ENCODE measurements at regions not wholly inside any gene's neighbourhood (a gene's known extent, or its start where the extent isn't known, plus 50 kb on each side); places are given as distances from the start of the nearest gene placed in this dataset.

- Histone ChIP-seq H3K9ac (ENCODE audit: control insufficient read depth, insufficient read depth, low read length) (no peak overlapping the region), H3K4me2 (ENCODE audit: control insufficient read depth, insufficient read depth) (no peak overlapping the region), H3K27me3 (replicated peaks in 1 of 2; ENCODE audit: control insufficient read depth in 2 of 2, insufficient read depth in 2 of 2, low read length in 1 of 2) (no peaks in the 10 kb centered on the region), H3K79me2 (ENCODE audit: control insufficient read depth, insufficient read depth, low read length) (no peaks in the 10 kb centered on the region), H4K20me1 (ENCODE audit: control insufficient read depth, insufficient read depth) (no peaks in the 10 kb centered on the region), H3K4me1 (ENCODE audit: control insufficient read depth, insufficient read depth, low read length) (no peaks in the 10 kb centered on the region), H3K4me3 (no peak overlapping the region), H2AFZ (ENCODE audit: control insufficient read depth, low read depth, low read length) (no peak overlapping the region), H3K27ac (ENCODE audit: control insufficient read depth, insufficient read depth) (no peak overlapping the region), H3K9me3 (replicated peaks; ENCODE audit: control insufficient read depth, insufficient read depth, low read length) (no peaks in the 10 kb centered on the region), H3K36me3 (ENCODE audit: control insufficient read depth in 2 of 2, insufficient read depth in 2 of 2, low read length in 1 of 2) (no peaks in the 10 kb centered on the region)
- no peak for DNase-seq (ENCODE audit: low read depth, low spot score)
- BruUV-seq (replicated peaks) = no TSS peak
- intact Hi-C loops (cut with micrococcal nuclease; ENCODE audit: unreplicated experiment) (no loop called here), in situ Hi-C loops (cut with MboI) (no loop called here)
- ChIA-PET RAD21 (ENCODE audit: unreplicated experiment) (no interaction called here), POLR2A (interaction anchor here (0.6 kb wide), 1 partner anchor 50 kb away, joined by 3 read pairs; no protein-coding TSS in a partner anchor), CTCF (no interaction called here), SMC1A (ENCODE audit: uncharacterized antibody, unreplicated experiment) (no interaction called here)
- ATAC-seq = no peak
- TF ChIP-seq BMI1 (IDR thresholded peaks at IDR 0.05; ENCODE audit: borderline replicate concordance) (no peak), NBN (IDR thresholded peaks at IDR 0.05) (no peak), ZNF592 (IDR thresholded peaks at IDR 0.05) (no peak), EZH2 (IDR thresholded peaks at IDR 0.05; ENCODE audit: borderline replicate concordance, control insufficient read depth, low read depth, low read length) (no peak), PAX5 (IDR thresholded peaks at IDR 0.05; ENCODE audit: borderline replicate concordance, low read depth, low read length) (no peak), BACH1 (IDR thresholded peaks at IDR 0.05; ENCODE audit: borderline replicate concordance) (no peak), NFIC (IDR thresholded peaks at IDR 0.05; ENCODE audit: low read depth, low read length) (no peak), EP300 (IDR thresholded peaks at IDR 0.05; ENCODE audit: borderline replicate concordance in 1 of 2, control insufficient read depth in 1 of 2, low read depth in 2 of 2, low read length in 2 of 2) (no peak), GABPA (IDR thresholded peaks at IDR 0.05; ENCODE audit: low read depth) (no peak), TCF7 (IDR thresholded peaks at IDR 0.05; ENCODE audit: borderline replicate concordance) (no peak), NFYA (IDR thresholded peaks at IDR 0.05; ENCODE audit: borderline replicate concordance, low read depth, low read length) (no peak), LARP7 (IDR thresholded peaks at IDR 0.05) (no peak), HSF1 (IDR thresholded peaks at IDR 0.05; ENCODE audit: low read depth, low read length) (no peak), CEBPZ (IDR thresholded peaks at IDR 0.05; ENCODE audit: low read depth, low read length) (no peak)
- FAIRE-seq = no peak
- 20% methylated on average over 2 of the region's 2 CpGs for WGBS (ENCODE audit: insufficient coverage, insufficient replicate concordance, low lambda C conversion rate, missing lambda C conversion rate)
These were observed 1447.4 kb upstream of the GOT2 start for GRCh38 chr16:60181536-60181935.
